KMS-11 (cell line): ENCODE measurements at regions not wholly inside any gene's neighbourhood (a gene's known extent, or its start where the extent isn't known, plus 50 kb on each side); places are given as distances from the start of the nearest gene placed in this dataset.

ENCODE experiments used
- H2AFZ ChIP-seq: fragments of 200-600 bp; sonication (generic); 2 replicates; pipeline ENCODE4 v1.6.1; 2016; ENCODE audit warnings: antibody characterized with exemption, mixed run types, low read depth
- H3K27ac ChIP-seq: fragments of 200-600 bp; sonication (generic); 2 replicates; pipeline ENCODE4 v1.6.1; 2016; ENCODE audit warnings: mild to moderate bottlenecking, mixed run types
- H3K27me3 ChIP-seq: fragments of 200-600 bp; sonication (generic); 2 replicates; pipeline ENCODE4 v1.6.1; 2017; ENCODE audit warnings: mild to moderate bottlenecking, low read depth, mixed run types, moderate library complexity; ENCODE audit not compliant: insufficient read depth
- H3K36me3 ChIP-seq: fragments of 200-600 bp; sonication (generic); 2 replicates; pipeline ENCODE4 v1.6.1; 2017; ENCODE audit warnings: mild to moderate bottlenecking, mixed run types; ENCODE audit not compliant: insufficient read depth
- H3K4me1 ChIP-seq: fragments of 200-600 bp; sonication (generic); 2 replicates; pipeline ENCODE4 v1.6.1; 2016; ENCODE audit warnings: mild to moderate bottlenecking, low read depth, mixed run types; ENCODE audit not compliant: poor library complexity, severe bottlenecking
- H3K4me2 ChIP-seq: fragments of 200-600 bp; sonication (generic); 2 replicates; pipeline ENCODE4 v1.7.0; 2016; ENCODE audit warnings: mild to moderate bottlenecking, mixed run types
- H3K4me3 ChIP-seq: fragments of 200-600 bp; sonication (generic); IDR thresholded peaks from 2 replicates; pipeline ENCODE4 v1.6.1; 2017; ENCODE audit warnings: low read depth, low read length, mixed read lengths; ENCODE audit not compliant: insufficient read depth
- H3K79me2 ChIP-seq: fragments of 200-600 bp; sonication (generic); 2 replicates; pipeline ENCODE4 v1.6.1; 2016; ENCODE audit warnings: low read depth, mixed run types; ENCODE audit not compliant: insufficient read depth
- H3K9ac ChIP-seq: fragments of 200-600 bp; sonication (generic); 2 replicates; pipeline ENCODE4 v1.6.1; 2016; ENCODE audit warnings: mild to moderate bottlenecking, mixed run types
- H4K20me1 ChIP-seq: fragments of 200-600 bp; sonication (generic); 2 replicates; pipeline ENCODE4 v1.6.1; 2016; ENCODE audit warnings: mild to moderate bottlenecking, mixed run types; ENCODE audit not compliant: insufficient read depth
- TF ChIP-seq, protein P1 (sequence below): fragments of 200-600 bp; sonication (generic); conservative IDR thresholded peaks from 2 replicates; pipeline ENCODE4 v1.6.1; 2017; ENCODE audit warnings: low read depth, mild to moderate bottlenecking, antibody characterized with exemption, low read length, moderate library complexity, mixed read lengths

DNA sequence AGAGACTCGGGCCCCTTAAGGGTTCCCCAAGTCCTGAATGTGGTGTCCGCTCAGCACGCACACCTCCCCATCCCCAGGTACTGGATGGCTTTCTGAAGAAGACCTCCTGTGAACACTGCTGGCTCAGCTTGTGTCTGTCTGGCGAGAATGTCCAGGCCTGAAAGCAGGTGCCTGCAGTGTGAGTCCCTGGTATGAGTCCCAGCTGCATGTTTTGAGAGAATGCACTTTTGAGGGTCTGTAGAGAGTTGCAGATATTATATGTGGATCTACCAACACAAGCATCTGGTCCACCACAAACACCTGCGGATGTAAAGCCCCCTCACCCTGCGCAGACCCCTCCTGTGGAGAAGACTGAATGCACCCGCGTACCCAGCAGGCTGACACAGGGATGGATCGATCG, 1308.9 kb downstream of the TBC1D22A start:
- no peaks in the 10 kb centered on the region for H4K20me1 ChIP-seq
- TF ChIP-seq, protein P1, sequence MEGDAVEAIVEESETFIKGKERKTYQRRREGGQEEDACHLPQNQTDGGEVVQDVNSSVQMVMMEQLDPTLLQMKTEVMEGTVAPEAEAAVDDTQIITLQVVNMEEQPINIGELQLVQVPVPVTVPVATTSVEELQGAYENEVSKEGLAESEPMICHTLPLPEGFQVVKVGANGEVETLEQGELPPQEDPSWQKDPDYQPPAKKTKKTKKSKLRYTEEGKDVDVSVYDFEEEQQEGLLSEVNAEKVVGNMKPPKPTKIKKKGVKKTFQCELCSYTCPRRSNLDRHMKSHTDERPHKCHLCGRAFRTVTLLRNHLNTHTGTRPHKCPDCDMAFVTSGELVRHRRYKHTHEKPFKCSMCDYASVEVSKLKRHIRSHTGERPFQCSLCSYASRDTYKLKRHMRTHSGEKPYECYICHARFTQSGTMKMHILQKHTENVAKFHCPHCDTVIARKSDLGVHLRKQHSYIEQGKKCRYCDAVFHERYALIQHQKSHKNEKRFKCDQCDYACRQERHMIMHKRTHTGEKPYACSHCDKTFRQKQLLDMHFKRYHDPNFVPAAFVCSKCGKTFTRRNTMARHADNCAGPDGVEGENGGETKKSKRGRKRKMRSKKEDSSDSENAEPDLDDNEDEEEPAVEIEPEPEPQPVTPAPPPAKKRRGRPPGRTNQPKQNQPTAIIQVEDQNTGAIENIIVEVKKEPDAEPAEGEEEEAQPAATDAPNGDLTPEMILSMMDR, result no peak
- H2AFZ ChIP-seq, result no peak overlapping the region
- H3K9ac ChIP-seq, result no peak overlapping the region
- no peaks in the 10 kb centered on the region for H3K79me2 ChIP-seq
- H3K4me2 ChIP-seq, result no peak overlapping the region
- H3K27ac ChIP-seq, result no peak overlapping the region
- H3K36me3 ChIP-seq, result no peaks in the 10 kb centered on the region
- H3K4me3 ChIP-seq, result no peak overlapping the region
- no peaks in the 10 kb centered on the region for H3K4me1 ChIP-seq
- H3K27me3 ChIP-seq, result no peaks in the 10 kb centered on the region; the same call in 1 of the 2 replicates

DNA sequence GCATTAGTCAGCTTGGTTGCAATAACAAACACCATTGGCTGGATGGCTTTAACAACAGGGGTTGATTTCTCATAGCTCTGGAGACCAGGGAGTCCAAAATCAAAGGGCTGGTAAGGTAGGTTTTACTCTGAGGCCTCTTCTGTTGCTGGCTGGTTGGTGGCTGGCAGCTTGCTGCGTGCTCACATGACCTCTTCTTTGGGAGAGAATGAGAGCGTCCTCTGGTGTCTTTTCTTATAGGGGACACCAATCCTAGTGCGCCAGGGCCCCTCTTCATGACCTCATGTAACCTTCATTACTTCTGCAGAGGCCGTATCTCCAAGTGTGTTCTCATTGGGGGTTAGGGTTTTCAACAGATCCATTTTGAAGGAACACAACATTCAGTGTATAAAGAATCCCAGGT, 1308.3 kb downstream of the TBC1D22A start:
- TF ChIP-seq, protein P1, result no peak
- Histone ChIP-seq H3K27me3 (no peaks in the 10 kb centered on the region; the same call in 1 of the 2 replicates), H3K9ac (no peak overlapping the region), H3K79me2 (no peaks in the 10 kb centered on the region), H3K4me1 (no peaks in the 10 kb centered on the region), H3K4me2 (no peak overlapping the region), H3K27ac (no peak overlapping the region), H3K36me3 (no peaks in the 10 kb centered on the region), H2AFZ (no peak overlapping the region), H3K4me3 (no peak overlapping the region), H4K20me1 (no peaks in the 10 kb centered on the region)

DNA sequence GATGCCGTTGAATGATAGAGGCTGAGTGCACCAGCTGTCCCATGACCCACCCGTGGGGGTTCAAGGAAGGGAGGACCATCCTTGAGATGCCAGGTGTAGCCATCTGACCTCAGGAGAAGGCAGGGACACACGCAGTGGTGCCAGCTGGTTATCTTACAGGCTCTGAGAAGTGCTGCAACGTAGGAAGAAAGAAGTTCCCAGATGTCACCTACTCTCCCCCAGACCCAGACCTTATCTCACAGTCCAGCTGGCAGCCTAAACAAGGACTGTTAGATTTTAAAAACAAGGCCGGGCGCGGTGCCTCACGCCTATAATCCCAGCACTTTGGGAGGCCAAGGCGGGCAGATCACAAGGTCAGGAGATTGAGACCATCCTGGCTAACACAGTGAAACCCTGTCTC, 1307.6 kb downstream of the TBC1D22A start:
- no peak overlapping the region for H2AFZ ChIP-seq
- H3K27ac ChIP-seq, result no peak overlapping the region
- H3K4me3 ChIP-seq, result no peak overlapping the region
- H4K20me1 ChIP-seq, result no peaks in the 10 kb centered on the region
- no peaks in the 10 kb centered on the region for H3K79me2 ChIP-seq
- no peaks in the 10 kb centered on the region; the same call in 1 of the 2 replicates for H3K27me3 ChIP-seq
- H3K36me3 ChIP-seq, result no peaks in the 10 kb centered on the region
- TF ChIP-seq, protein P1, result no peak
- no peak overlapping the region for H3K9ac ChIP-seq
- no peaks in the 10 kb centered on the region for H3K4me1 ChIP-seq
- H3K4me2 ChIP-seq, result no peak overlapping the region

DNA sequence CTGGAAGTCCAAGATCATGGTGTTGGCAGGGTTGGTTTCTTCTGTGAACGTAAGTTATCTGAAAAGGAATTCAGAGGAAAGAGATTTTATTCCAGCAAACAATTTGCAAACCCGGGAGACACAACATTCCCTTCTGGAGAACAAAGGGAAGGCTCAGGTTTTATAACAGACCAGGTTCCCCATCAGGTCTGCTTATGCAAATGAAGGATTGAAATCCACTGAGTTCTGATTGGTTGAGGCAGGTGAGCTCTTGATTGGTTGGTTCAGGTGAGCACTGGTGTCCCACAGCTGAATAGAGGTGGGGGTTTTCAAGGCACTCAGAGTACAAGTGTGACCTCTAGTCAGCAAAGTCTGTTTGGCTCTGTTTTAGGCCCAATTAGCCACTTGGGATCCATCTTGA, 1306.8 kb downstream of the TBC1D22A start:
- Histone ChIP-seq H3K4me2 (no peak overlapping the region), H3K36me3 (no peaks in the 10 kb centered on the region), H3K9ac (no peak overlapping the region), H2AFZ (no peak overlapping the region), H3K27me3 (no peaks in the 10 kb centered on the region; the same call in 1 of the 2 replicates), H3K79me2 (no peaks in the 10 kb centered on the region), H3K4me3 (no peak overlapping the region), H4K20me1 (no peaks in the 10 kb centered on the region), H3K27ac (no peak overlapping the region), H3K4me1 (no peaks in the 10 kb centered on the region)
- TF ChIP-seq, protein P1, result no peak
